Tibial nerve (tissue), 4 donors: ENCODE measurements at regions not wholly inside any gene's neighbourhood (a gene's known extent, or its start where the extent isn't known, plus 50 kb on each side); places are given as distances from the start of the nearest gene placed in this dataset.

Source experiments
- EP300 ChIP-seq, 2 donors: sonication (generic); formaldehyde crosslinking; IDR thresholded peaks; one replicate each; pipeline ENCODE4 v1.6.1; 2017; ENCODE audit warnings: antibody characterized with exemption in 2 of 2, mild to moderate bottlenecking in 1 of 2
- POLR2A ChIP-seq, 2 donors: fragments of 450-650 bp; IDR thresholded peaks; one replicate each; pipeline ENCODE4 v1.6.1; 2017; ENCODE audit warnings: antibody characterized with exemption in 2 of 2, mild to moderate bottlenecking in 2 of 2, moderate library complexity in 2 of 2
- TF ChIP-seq, protein P1 (sequence below), 5 experiments: fragments of 200-600 bp in 3 of 5; fragments of 450-650 bp in 2 of 5; sonication (generic) in 3 of 5; IDR thresholded peaks; one replicate each; pipeline ENCODE4 v1.5.1; 2016 to 2019; ENCODE audit warnings: antibody characterized with exemption in 5 of 5, mild to moderate bottlenecking in 3 of 5, moderate library complexity in 2 of 5

DNA sequence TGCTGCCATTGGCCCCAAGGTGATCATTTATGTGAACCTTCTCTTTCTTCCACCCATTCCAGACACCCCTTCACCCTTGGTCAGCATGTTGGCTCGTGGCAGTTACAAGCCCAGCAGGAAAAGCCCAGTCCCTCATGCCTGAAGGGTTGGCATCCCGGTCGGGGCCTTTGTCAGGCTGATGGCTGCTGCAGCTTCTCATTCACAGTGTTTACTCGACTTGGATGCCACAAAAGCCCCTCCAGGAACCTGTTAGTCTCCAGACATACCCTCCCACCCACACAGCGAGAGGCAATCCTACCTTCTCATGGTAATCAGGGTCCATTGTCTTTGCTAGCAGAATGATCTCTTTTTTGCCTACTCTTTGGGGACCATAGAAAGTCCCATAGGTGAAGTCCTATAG lies 200.8 kb upstream of the PFKP start:
- TF ChIP-seq, protein P1, sequence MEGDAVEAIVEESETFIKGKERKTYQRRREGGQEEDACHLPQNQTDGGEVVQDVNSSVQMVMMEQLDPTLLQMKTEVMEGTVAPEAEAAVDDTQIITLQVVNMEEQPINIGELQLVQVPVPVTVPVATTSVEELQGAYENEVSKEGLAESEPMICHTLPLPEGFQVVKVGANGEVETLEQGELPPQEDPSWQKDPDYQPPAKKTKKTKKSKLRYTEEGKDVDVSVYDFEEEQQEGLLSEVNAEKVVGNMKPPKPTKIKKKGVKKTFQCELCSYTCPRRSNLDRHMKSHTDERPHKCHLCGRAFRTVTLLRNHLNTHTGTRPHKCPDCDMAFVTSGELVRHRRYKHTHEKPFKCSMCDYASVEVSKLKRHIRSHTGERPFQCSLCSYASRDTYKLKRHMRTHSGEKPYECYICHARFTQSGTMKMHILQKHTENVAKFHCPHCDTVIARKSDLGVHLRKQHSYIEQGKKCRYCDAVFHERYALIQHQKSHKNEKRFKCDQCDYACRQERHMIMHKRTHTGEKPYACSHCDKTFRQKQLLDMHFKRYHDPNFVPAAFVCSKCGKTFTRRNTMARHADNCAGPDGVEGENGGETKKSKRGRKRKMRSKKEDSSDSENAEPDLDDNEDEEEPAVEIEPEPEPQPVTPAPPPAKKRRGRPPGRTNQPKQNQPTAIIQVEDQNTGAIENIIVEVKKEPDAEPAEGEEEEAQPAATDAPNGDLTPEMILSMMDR (IDR thresholded peaks at IDR 0.05), result no peak
- no peak for TF ChIP-seq EP300 (IDR thresholded peaks at IDR 0.05)
- TF ChIP-seq POLR2A (IDR thresholded peaks at IDR 0.05), result no peak
